ENCODE measurements at regions not wholly inside any gene's neighbourhood (a gene's known extent, or its start where the extent isn't known, plus 50 kb on each side); places are given as distances from the start of the nearest gene placed in this dataset.

DNA sequence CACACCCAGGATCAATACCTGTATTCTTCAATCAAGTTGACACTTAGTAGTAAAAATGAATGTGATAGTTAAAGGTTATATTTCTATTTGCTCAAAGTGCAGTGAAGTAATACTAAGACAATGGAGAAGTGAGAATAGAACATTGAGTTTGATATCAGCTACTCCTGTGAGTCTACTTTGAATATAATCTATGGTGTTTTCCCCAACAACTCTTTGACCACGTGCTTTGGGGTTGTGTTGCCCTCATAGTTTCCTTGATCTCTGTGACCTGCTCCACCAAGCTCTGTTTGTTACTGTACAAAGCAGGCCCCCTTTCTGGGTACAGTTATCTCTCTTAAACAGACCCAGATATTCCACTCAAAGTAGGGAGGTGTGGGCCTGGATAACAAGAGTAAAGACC is 222.9 kb downstream of the GALR1 start:
- Mint-ChIP-seq H3K4me1 (ENCODE audit: low read depth) (no peaks in the 10 kb centered on the region), H3K4me3 (ENCODE audit: low read depth) (no peak overlapping the region), H3K36me3 (ENCODE audit: low read depth) (no peaks in the 10 kb centered on the region), H3K27ac (no peak overlapping the region), H3K27me3 (ENCODE audit: low read depth) (peaks cover 9% of the 10 kb centered on the region), H3K9me3 (no peaks in the 10 kb centered on the region)
- no peak for DNase-seq (ENCODE audit: low spot score)
- intact Hi-C loops (cut with micrococcal nuclease), result no loop called here

DNA sequence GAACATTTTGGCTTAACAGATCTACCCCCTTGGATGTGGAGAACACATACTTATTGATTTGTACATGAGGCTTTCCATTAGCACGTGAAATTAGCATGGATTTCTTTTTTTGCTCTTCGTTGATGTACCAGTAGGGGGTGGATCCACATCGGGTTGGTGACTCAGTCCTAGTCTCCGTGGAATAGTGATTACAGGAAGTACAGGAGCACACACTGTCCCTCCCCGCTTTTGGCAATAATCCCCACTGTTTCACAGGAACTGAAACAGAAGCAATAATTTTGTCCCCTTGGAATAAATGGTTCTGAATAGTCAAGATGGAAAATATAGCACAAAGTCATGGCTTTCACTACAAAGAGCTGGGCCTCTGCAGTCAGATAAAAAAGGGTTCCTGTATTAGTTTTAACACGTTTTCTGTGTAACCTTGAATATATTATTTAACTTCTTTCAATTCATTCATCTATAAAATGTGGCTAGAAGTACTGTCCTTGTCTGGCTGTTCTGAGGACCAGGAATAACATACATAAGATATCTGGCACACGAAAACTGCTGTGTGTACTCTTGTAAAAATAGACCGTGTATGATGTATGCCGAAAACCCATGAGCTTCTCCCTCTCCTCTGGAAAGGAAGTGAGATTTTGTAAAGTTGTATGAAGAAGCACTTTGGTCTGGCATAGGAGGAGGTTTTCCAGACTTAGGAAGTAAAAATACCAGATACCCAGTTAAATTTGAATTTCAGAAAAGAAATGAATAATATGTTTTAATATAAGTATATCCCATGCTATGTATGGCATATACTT is 229.2 kb downstream of the GALR1 start:
- intact Hi-C loops (cut with micrococcal nuclease), result no loop called here
- no peaks in the 10 kb centered on the region for H3K4me1 Mint-ChIP-seq (ENCODE audit: low read depth)
- no peak for DNase-seq (ENCODE audit: low spot score)
- H3K27me3 Mint-ChIP-seq (ENCODE audit: low read depth), result peaks cover 3% of the 10 kb centered on the region
- H3K27ac Mint-ChIP-seq, result no peak overlapping the region
- no peaks in the 10 kb centered on the region for H3K36me3 Mint-ChIP-seq (ENCODE audit: low read depth)
- no peaks in the 10 kb centered on the region for H3K9me3 Mint-ChIP-seq
- no peak overlapping the region for H3K4me3 Mint-ChIP-seq (ENCODE audit: low read depth)

DNA sequence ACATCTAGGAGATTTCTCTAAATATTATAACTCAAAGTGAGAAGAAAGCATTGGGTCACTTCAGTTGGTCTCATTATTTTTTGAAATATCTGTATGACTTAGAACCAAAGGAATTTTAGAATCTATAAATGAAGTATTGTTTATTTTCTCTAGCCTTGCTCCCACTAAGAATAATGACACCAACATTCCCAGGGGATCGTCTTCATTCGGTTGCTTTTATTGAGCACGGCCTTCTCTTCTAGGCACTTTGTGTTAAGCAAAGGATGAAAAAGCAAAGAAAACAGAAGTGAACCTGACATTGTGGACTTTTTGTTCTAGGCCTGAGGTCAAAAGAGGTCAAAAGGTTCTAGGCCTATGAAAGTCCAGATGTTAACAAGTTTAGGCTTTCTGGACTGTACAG is 231.9 kb downstream of the GALR1 start:
- no peak overlapping the region for H3K27ac Mint-ChIP-seq
- H3K36me3 Mint-ChIP-seq (ENCODE audit: low read depth), result no peaks in the 10 kb centered on the region
- H3K4me1 Mint-ChIP-seq (ENCODE audit: low read depth), result no peaks in the 10 kb centered on the region
- DNase-seq (ENCODE audit: low spot score), result no peak
- no peak overlapping the region for H3K4me3 Mint-ChIP-seq (ENCODE audit: low read depth)
- no peaks in the 10 kb centered on the region for H3K27me3 Mint-ChIP-seq (ENCODE audit: low read depth)
- no peaks in the 10 kb centered on the region for H3K9me3 Mint-ChIP-seq
- intact Hi-C loops (cut with micrococcal nuclease), result no loop called here

DNA sequence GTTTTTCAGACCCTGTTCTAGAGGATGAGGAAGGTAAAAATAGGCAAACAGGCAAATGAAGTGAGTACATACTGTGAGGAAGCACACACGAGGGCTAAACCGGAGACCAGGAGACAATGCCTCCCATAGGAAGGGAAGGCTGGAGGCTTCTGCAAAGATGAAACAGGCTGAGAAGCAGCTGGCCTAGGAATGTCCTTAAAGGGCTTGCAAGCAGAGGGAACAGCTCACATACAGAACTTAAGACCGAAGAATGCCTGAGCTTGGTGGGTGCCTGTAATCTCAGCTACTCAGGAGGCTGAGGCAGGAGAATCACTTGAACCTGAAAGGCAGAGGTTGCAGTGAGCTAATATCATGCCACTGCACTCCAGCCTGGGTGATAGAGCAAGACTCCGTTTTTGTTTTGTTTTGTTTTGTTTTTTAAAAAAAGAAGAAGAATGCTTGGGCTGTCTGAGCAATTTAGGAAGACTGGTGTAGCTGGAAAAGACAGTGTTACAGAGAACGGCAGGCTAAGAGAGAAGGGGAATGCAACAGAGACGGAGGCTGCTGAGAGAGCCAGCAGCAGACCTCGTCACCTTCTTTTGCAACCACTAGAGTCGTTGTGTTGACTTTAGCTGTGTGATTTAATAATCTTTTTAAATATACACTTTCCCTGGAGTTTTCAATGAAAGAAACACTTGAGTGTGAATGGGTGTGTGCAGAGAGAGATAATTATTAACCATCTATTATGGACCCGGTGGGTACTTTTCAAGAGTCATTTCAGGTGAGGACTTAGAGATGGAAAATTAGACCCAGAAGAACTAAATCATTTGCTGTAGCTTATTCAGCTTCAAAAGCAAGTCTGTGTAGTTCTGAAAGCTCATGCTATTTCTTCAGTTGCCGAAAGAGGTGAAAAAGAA is 232.8 kb downstream of the GALR1 start:
- Mint-ChIP-seq H3K27ac (no peak overlapping the region), H3K4me3 (ENCODE audit: low read depth) (no peak overlapping the region), H3K27me3 (ENCODE audit: low read depth) (no peaks in the 10 kb centered on the region), H3K36me3 (ENCODE audit: low read depth) (no peaks in the 10 kb centered on the region), H3K4me1 (ENCODE audit: low read depth) (no peaks in the 10 kb centered on the region), H3K9me3 (no peaks in the 10 kb centered on the region)
- DNase-seq (ENCODE audit: low spot score), result no peak
- intact Hi-C loops (cut with micrococcal nuclease), result no loop called here

DNA sequence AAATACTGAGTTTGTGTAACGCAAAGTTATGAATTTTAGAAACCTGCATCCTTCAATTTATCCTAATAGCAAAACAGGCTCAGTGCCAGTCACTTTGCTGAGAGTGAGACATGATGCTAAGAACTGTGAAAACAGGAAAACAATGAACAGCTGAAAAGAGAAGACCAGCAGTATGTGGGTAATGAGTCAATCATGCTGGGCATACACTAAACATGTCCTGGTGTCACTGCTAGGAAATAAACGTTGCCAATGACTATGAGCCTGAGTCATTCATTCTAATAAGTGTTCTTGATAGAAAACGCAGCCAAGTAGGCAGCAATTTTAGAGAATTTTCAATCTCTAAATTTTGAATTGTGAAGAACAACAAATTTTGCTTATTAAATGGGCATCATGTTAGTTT is 237.3 kb downstream of the GALR1 start:
- Mint-ChIP-seq H3K36me3 (ENCODE audit: low read depth) (no peaks in the 10 kb centered on the region), H3K27me3 (ENCODE audit: low read depth) (no peaks in the 10 kb centered on the region), H3K4me1 (ENCODE audit: low read depth) (no peaks in the 10 kb centered on the region), H3K4me3 (ENCODE audit: low read depth) (no peak overlapping the region), H3K27ac (no peak overlapping the region), H3K9me3 (no peaks in the 10 kb centered on the region)
- intact Hi-C loops (cut with micrococcal nuclease), result no loop called here
- no peak for DNase-seq (ENCODE audit: low spot score)

DNA sequence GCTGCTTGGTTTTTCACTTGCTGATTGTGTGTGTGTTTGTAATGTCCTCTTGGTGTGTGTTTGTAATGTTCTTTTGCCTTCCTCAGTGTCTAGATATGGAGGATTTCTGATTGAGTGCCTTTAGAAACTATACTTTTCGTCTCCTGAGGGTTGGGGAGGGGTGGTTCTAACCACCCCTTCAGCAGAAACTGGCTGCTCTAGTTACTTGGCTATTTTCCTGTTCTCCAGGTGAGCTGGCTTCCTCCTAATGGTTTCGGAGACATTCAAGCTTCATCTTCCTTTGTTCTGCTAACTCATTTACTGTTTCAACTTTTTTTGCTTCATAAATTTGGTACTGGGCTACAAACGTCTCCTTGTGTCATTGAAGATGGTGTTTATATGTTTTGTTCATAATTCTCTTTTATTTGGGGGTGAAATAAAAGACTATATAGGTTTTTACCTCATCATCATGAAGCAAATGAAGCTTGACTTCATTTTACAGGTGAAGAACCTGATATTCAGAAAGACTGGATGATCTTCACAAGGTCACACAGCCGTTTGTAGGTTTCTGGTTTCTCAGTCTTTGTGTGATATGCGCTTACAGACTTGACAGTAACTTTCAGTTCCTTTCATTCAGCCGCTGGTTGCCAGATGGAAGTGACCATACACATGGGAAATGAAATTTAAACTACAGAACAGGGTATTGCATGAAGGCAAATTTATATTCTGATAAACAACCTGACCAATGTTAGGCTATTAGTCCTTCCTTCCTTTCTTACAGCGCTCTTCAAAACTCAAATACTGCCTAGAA is 238.5 kb downstream of the GALR1 start:
- Mint-ChIP-seq H3K4me3 (ENCODE audit: low read depth) (no peak overlapping the region), H3K9me3 (no peaks in the 10 kb centered on the region), H3K4me1 (ENCODE audit: low read depth) (no peaks in the 10 kb centered on the region), H3K27ac (no peak overlapping the region), H3K36me3 (ENCODE audit: low read depth) (no peaks in the 10 kb centered on the region), H3K27me3 (ENCODE audit: low read depth) (no peaks in the 10 kb centered on the region)
- no peak for DNase-seq (ENCODE audit: low spot score)
- intact Hi-C loops (cut with micrococcal nuclease), result no loop called here

DNA sequence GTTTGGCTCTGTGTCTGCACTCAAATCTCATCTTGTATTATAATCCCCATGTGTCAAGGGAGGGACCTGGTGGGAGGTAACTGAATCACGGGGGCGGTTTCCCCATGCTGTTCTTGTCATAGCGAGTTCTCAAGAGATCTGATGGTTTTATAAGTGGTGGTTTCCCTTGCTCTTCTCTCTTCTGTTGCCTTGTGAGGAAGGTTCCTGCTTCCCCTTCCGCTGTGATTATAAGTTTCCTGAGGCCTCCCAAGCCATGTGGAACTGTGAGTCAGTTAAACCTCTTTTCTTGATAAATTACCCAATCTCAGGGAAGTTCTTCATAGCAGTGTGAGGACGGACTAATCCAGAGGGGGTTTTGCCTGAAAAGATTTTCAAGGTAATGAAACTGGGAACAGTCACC is 245.4 kb downstream of the GALR1 start:
- Mint-ChIP-seq H3K36me3 (ENCODE audit: low read depth) (no peaks in the 10 kb centered on the region), H3K27ac (no peak overlapping the region), H3K9me3 (no peaks in the 10 kb centered on the region), H3K27me3 (ENCODE audit: low read depth) (no peaks in the 10 kb centered on the region), H3K4me1 (ENCODE audit: low read depth) (no peaks in the 10 kb centered on the region), H3K4me3 (ENCODE audit: low read depth) (no peak overlapping the region)
- intact Hi-C loops (cut with micrococcal nuclease), result no loop called here
- no peak for DNase-seq (ENCODE audit: low spot score)

DNA sequence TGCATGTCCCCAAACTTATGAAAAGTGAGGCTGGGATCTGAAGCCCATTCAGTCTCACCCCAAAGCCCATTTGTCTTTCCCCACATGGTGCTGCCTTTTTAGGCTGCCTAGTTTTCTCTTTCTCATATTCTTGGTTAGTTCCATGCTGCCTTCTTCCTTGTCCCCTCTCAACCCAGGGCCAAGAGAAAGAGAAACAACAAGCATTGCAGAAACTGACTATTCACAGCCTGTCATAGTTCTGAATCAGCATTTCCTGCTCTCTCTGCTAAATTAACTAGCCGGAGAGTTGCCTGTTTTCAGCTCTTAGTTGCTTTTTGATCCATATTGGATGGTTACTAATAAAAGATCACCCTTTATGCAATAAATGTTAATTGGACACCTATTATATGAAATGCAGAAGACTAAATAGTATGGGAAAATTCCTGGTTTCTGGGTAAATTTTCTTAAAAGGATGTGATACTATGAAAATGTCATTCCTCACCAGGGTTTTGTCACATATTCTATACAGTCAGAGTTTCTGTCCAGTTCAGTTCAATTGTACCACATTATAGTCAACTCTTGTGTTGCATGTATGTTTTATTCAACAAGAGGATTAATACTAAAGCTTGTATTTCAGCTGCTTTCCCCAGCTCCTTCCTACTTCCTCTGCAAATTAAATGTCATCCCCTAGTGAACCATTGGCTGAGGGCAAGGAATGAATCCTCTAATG is 246.5 kb downstream of the GALR1 start:
- Mint-ChIP-seq H3K27me3 (ENCODE audit: low read depth) (no peaks in the 10 kb centered on the region), H3K4me3 (ENCODE audit: low read depth) (no peak overlapping the region), H3K36me3 (ENCODE audit: low read depth) (no peaks in the 10 kb centered on the region), H3K27ac (no peak overlapping the region), H3K9me3 (no peaks in the 10 kb centered on the region), H3K4me1 (ENCODE audit: low read depth) (no peaks in the 10 kb centered on the region)
- intact Hi-C loops (cut with micrococcal nuclease), result no loop called here
- DNase-seq (ENCODE audit: low spot score), result no peak

DNA sequence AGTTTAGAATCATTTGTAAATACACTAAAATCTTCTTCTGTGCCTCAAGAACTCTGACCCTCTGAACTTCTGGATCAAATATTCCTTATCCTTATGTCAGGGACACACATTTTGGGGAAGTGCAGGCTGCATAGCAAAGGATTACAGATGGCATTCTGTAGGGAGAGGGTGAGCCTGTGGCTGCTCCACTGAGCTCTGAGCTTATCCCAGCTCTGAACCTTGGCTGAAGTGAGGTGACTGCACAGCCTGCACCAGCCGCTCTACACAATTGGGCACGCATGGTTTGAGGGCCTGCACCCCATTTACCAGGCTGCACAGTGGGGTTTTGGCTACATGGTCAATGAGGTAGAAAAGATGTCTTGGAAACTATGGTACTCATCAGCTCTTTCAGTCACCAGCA is 251.6 kb downstream of the GALR1 start:
- Mint-ChIP-seq H3K27me3 (ENCODE audit: low read depth) (no peaks in the 10 kb centered on the region), H3K4me1 (ENCODE audit: low read depth) (no peaks in the 10 kb centered on the region), H3K4me3 (ENCODE audit: low read depth) (no peak overlapping the region), H3K36me3 (ENCODE audit: low read depth) (no peaks in the 10 kb centered on the region), H3K27ac (no peak overlapping the region), H3K9me3 (no peaks in the 10 kb centered on the region)
- intact Hi-C loops (cut with micrococcal nuclease), result no loop called here
- DNase-seq (ENCODE audit: low spot score), result no peak

DNA sequence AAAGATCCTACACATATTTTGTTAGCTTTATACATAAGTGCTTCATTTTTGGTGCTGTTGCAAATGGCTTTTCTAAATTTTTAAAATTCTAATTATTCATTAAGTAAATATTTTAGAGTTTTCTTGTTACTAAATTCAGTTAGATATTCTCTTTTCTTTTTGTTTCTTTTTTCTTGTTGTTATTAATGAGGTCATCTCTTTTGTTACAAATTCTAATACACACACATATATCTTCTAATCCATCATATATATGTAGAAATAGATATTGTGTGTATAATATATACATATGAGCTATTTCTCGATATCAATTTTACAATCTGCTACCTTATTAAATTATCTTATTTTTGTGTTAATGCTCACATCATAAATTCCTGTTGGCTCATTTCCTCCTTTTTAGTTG is 255.9 kb downstream of the GALR1 start:
- Mint-ChIP-seq H3K4me3 (ENCODE audit: low read depth) (no peak overlapping the region), H3K4me1 (ENCODE audit: low read depth) (no peaks in the 10 kb centered on the region), H3K27me3 (ENCODE audit: low read depth) (no peaks in the 10 kb centered on the region), H3K9me3 (no peaks in the 10 kb centered on the region), H3K36me3 (ENCODE audit: low read depth) (no peaks in the 10 kb centered on the region), H3K27ac (no peak overlapping the region)
- intact Hi-C loops (cut with micrococcal nuclease), result no loop called here
- DNase-seq (ENCODE audit: low spot score), result no peak

DNA sequence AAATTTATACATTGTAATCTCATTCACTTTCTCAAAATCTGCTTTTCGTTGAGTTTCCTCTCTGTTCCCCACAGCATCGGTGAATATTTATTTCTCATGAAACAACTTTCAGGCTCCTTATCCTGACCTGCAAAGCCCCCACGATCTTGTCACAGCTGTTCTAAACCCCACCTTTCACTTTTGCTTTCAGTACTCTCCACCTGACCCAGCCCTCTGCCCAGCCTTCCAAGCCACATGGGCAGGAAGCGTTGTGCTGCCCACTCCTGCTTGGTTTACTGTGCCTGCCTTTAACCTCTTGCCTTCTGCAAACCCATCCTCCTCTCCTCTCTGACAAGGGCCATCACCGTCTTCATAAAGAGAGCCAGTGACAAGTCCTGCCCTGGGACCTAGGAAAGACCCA is 262.5 kb downstream of the GALR1 start:
- no peaks in the 10 kb centered on the region for H3K4me1 Mint-ChIP-seq (ENCODE audit: low read depth)
- H3K27me3 Mint-ChIP-seq (ENCODE audit: low read depth), result no peaks in the 10 kb centered on the region
- H3K27ac Mint-ChIP-seq, result no peak overlapping the region
- no peak for DNase-seq (ENCODE audit: low spot score)
- H3K36me3 Mint-ChIP-seq (ENCODE audit: low read depth), result no peaks in the 10 kb centered on the region
- H3K4me3 Mint-ChIP-seq (ENCODE audit: low read depth), result no peak overlapping the region
- intact Hi-C loops (cut with micrococcal nuclease), result no loop called here
- H3K9me3 Mint-ChIP-seq, result peaks cover 3% of the 10 kb centered on the region

DNA sequence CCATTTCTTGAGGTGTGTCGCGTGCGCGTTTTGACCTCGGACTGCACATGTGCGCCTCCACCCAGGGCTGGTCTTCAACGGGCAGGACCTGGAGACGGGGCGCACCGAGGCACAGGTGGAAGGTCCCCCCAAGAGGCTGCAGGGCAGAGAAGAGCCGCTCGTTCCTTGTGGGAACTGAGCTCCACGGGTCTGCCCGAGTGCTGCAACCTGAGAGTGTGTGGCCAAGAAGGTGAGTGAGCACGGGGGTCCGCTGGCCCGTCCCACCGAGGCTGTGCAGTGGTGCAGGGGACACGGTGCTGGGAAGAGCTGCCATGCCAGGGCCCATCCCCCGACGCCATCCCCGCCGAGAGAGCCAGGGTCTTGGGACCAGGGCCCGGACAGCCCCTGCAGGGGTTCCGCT is 268.3 kb downstream of the GALR1 start:
- DNase-seq (ENCODE audit: low spot score), result no peak
- no peaks in the 10 kb centered on the region for H3K4me1 Mint-ChIP-seq (ENCODE audit: low read depth)
- H3K36me3 Mint-ChIP-seq (ENCODE audit: low read depth), result no peaks in the 10 kb centered on the region
- intact Hi-C loops (cut with micrococcal nuclease), result no loop called here
- no peak overlapping the region for H3K27ac Mint-ChIP-seq
- no peaks in the 10 kb centered on the region for H3K27me3 Mint-ChIP-seq (ENCODE audit: low read depth)
- H3K9me3 Mint-ChIP-seq, result no peaks in the 10 kb centered on the region
- no peak overlapping the region for H3K4me3 Mint-ChIP-seq (ENCODE audit: low read depth)

Data from activated T-helper 2 cell treated with anti-CD3 and anti-CD28 coated beads, Interferon-gamma antibody, Interleukin-2, Interleukin-4, amounts not matched to agents 10 μg/mL and 5 μg/mL and 100 μg/mL, durations not matched to agents 14 hours and 24 hours and 36 hours (primary cell).